Hepatocyte (in vitro differentiated cells): ENCODE measurements at regions not wholly inside any gene's neighbourhood (a gene's known extent, or its start where the extent isn't known, plus 50 kb on each side); places are given as distances from the start of the nearest gene placed in this dataset.

Experiments used
- DNase-seq: peaks from one replicate; pipeline ENCODE4 v3.0.0-alpha.2; 2016; ENCODE audit warnings: low spot score
- H2AFZ ChIP-seq: fragments of 200-600 bp; sonication (generic); 2 replicates; pipeline ENCODE4 v1.6.0; 2016; ENCODE audit warnings: antibody characterized with exemption, mild to moderate bottlenecking
- H3K27ac ChIP-seq: fragments of 200-600 bp; sonication (generic); 2 replicates; pipeline ENCODE4 v1.5.1; 2016; ENCODE audit warnings: mild to moderate bottlenecking
- H3K27me3 ChIP-seq: fragments of 200-600 bp; sonication (generic); 2 replicates; pipeline ENCODE4 v1.6.1; 2016
- H3K36me3 ChIP-seq: fragments of 200-600 bp; sonication (generic); replicated peaks from 2 replicates; pipeline ENCODE4 v1.5.1; 2016; ENCODE audit warnings: low read depth; ENCODE audit not compliant: insufficient read depth
- H3K4me1 ChIP-seq: fragments of 200-600 bp; sonication (generic); 2 replicates; pipeline ENCODE4 v1.5.1; 2016; ENCODE audit warnings: mild to moderate bottlenecking, moderate library complexity; ENCODE audit not compliant: insufficient read depth
- H3K4me2 ChIP-seq: fragments of 200-600 bp; sonication (generic); 2 replicates; pipeline ENCODE4 v1.6.0; 2016
- H3K4me3 ChIP-seq: fragments of 200-600 bp; sonication (generic); 2 replicates; pipeline ENCODE4 v1.5.1; 2016; ENCODE audit warnings: mild to moderate bottlenecking
- H3K79me2 ChIP-seq: fragments of 200-600 bp; sonication (generic); 2 replicates; pipeline ENCODE4 v1.6.0; 2017; ENCODE audit warnings: mild to moderate bottlenecking
- H3K9me2 ChIP-seq: fragments of 200-600 bp; sonication (generic); replicated peaks from 2 replicates; pipeline ENCODE4 v1.6.0; 2017; ENCODE audit warnings: mild to moderate bottlenecking; ENCODE audit not compliant: insufficient read depth
- H3K9me3 ChIP-seq: fragments of 200-600 bp; sonication (generic); 2 replicates; pipeline ENCODE4 v1.5.1; 2016; ENCODE audit warnings: low read depth, mild to moderate bottlenecking
- H4K20me1 ChIP-seq: fragments of 200-600 bp; sonication (generic); 2 replicates; pipeline ENCODE4 v1.6.0; 2016; ENCODE audit warnings: mild to moderate bottlenecking; ENCODE audit not compliant: insufficient read depth, poor library complexity, severe bottlenecking
- EZH2 ChIP-seq: fragments of 200-600 bp; sonication (generic); IDR thresholded peaks from 2 replicates; pipeline ENCODE4 v1.6.1; 2016; ENCODE audit warnings: antibody characterized with exemption, mild to moderate bottlenecking, borderline replicate concordance
- EZH2phosphoT487 ChIP-seq: fragments of 200-600 bp; sonication (generic); IDR thresholded peaks from one replicate; pipeline ENCODE4 v1.6.1; 2018; ENCODE audit warnings: antibody characterized with exemption, mild to moderate bottlenecking, low read depth, moderate library complexity; ENCODE audit not compliant: unreplicated experiment, severe bottlenecking
- WGBS: methylation state at CpG from one replicate; pipeline ENCODE4 v1.1.6; 2016; ENCODE audit warnings: low lambda C conversion rate; ENCODE audit errors: missing lambda C conversion rate; 5-methylcytosine and 5-hydroxymethylcytosine counted together
- TF ChIP-seq, protein P1 (sequence below): fragments of 200-600 bp; sonication (generic); IDR thresholded peaks from 2 replicates; pipeline ENCODE4 v1.5.1; 2016; ENCODE audit warnings: antibody characterized with exemption, mild to moderate bottlenecking; ENCODE audit not compliant: poor library complexity

DNA sequence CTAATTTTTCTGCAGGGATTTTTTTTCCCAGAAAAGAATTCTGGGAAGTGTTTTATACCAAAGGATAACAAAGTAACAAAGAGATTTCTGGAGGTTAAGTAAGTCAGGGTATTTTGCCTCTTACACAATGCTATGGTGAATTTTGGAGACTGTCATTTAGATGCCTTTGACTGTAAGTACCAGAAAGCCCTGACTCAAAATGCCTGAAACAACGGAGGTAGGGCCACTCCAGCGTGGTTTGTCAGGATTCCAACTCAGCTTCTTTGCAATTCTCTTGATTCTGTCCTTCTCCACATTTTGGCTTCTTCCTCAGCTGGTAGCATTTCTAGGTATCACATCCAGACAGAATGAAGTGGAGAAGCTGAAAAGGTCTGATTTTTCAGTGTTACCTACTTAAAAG lies 106.5 kb downstream of the UCHL5 start:
- no peak overlapping the region for H3K27ac ChIP-seq
- no peak for DNase-seq
- no peak overlapping the region for H3K4me3 ChIP-seq
- no peaks in the 10 kb centered on the region for H3K36me3 ChIP-seq
- TF ChIP-seq, protein P1, sequence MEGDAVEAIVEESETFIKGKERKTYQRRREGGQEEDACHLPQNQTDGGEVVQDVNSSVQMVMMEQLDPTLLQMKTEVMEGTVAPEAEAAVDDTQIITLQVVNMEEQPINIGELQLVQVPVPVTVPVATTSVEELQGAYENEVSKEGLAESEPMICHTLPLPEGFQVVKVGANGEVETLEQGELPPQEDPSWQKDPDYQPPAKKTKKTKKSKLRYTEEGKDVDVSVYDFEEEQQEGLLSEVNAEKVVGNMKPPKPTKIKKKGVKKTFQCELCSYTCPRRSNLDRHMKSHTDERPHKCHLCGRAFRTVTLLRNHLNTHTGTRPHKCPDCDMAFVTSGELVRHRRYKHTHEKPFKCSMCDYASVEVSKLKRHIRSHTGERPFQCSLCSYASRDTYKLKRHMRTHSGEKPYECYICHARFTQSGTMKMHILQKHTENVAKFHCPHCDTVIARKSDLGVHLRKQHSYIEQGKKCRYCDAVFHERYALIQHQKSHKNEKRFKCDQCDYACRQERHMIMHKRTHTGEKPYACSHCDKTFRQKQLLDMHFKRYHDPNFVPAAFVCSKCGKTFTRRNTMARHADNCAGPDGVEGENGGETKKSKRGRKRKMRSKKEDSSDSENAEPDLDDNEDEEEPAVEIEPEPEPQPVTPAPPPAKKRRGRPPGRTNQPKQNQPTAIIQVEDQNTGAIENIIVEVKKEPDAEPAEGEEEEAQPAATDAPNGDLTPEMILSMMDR: no peak
- TF ChIP-seq EZH2 (no peak), EZH2phosphoT487 (no peak)
- H2AFZ ChIP-seq: no peak overlapping the region
- no peaks in the 10 kb centered on the region for H3K9me3 ChIP-seq
- no peaks in the 10 kb centered on the region for H3K9me2 ChIP-seq
- no peak overlapping the region for H3K4me2 ChIP-seq
- no peaks in the 10 kb centered on the region for H3K27me3 ChIP-seq
- H4K20me1 ChIP-seq: no peaks in the 10 kb centered on the region
- H3K4me1 ChIP-seq: no peaks in the 10 kb centered on the region
- no peaks in the 10 kb centered on the region for H3K79me2 ChIP-seq
- WGBS: 87% methylated on average over 2 of the region's 2 CpGs

DNA sequence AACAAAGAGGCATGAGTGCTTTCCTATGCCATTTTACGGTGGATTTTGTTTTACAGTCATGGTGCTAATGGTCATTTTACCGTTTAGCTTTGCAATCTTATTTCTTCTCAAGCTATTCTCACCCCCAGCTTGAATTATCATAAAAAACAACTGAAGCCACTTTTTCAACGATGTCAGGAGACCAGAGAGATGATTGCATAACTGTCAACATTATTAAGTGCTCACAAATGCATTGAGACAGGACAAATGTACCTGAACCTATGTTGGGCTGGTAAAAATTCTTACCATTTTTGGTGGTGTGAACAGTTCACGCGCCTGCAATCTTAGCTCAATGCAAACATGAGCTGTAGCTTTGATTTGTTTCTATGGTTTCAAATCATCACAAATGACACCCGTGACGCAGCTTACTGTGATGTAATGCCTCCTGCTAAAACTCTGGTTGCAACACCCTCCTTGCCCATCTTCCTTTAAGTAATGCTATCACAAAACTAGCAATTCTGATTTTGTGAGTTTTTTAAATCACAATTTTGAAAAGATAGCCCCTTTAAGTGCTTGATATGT lies 104.4 kb downstream of the UCHL5 start:
- Histone ChIP-seq H4K20me1 (no peaks in the 10 kb centered on the region), H3K4me2 (no peak overlapping the region), H2AFZ (no peak overlapping the region), H3K4me1 (no peaks in the 10 kb centered on the region), H3K27me3 (no peaks in the 10 kb centered on the region), H3K79me2 (no peaks in the 10 kb centered on the region), H3K4me3 (no peak overlapping the region), H3K9me2 (no peaks in the 10 kb centered on the region), H3K9me3 (no peaks in the 10 kb centered on the region), H3K36me3 (no peaks in the 10 kb centered on the region), H3K27ac (no peak overlapping the region)
- DNase-seq: peak; percentile 10
- WGBS: 80% methylated on average over 7 of the region's 7 CpGs
- TF ChIP-seq EZH2phosphoT487 (no peak), EZH2 (no peak)
- TF ChIP-seq, protein P1: no peak

DNA sequence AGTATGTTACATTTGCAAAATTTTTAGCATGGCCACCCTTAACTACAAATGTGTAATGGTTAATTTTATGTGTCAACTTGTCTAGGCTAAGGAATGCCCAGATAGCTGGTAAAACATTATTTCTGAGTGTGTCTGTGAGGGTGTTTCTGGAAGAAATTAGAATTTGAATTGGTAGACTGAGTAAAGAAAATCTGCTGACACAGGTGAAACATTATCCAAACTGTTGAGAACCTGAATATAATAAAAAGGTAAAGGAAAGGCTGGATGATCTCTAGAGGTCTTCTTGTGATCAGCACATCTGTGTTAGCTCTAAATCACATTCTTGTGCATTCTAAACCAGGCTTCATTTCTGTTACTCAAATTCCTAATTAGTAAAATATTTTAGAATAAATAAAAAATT lies 100.8 kb downstream of the UCHL5 start:
- TF ChIP-seq, protein P1: no peak
- no peak for TF ChIP-seq EZH2phosphoT487
- no peak for TF ChIP-seq EZH2
- no peak for DNase-seq
- no peak overlapping the region for H2AFZ ChIP-seq

DNA sequence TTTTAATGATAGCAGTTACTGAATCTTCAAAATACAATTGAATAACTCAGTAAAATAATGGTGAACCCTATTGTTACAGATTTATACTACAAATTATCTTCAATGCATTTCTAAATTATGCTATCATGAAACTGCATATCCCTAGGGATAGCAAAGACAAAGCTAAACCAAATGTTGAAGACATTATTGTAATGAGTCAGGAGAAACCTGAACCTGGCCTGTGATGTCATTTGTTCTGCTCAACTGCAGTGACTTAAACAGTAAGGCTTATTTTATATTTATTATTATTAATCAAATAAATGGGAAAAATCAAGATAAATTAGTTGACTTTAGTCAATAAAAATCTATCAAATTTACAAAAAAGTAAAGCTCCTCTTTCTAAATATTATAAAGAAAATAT lies 100.3 kb downstream of the UCHL5 start:
- H3K4me3 ChIP-seq: no peak overlapping the region
- DNase-seq: no peak
- no peaks in the 10 kb centered on the region for H3K9me3 ChIP-seq
- H3K79me2 ChIP-seq: no peaks in the 10 kb centered on the region
- no peak overlapping the region for H3K4me2 ChIP-seq
- no peaks in the 10 kb centered on the region for H4K20me1 ChIP-seq
- no peak for TF ChIP-seq EZH2phosphoT487
- TF ChIP-seq, protein P1: no peak
- no peak for TF ChIP-seq EZH2
- no peaks in the 10 kb centered on the region for H3K9me2 ChIP-seq
- no peaks in the 10 kb centered on the region for H3K36me3 ChIP-seq
- H3K4me1 ChIP-seq: no peaks in the 10 kb centered on the region
- no peak overlapping the region for H3K27ac ChIP-seq
- H2AFZ ChIP-seq: no peak overlapping the region
- H3K27me3 ChIP-seq: no peaks in the 10 kb centered on the region

More for the DNA sequence above, 100.8 kb downstream of the UCHL5 start:
- H3K27ac ChIP-seq: no peak overlapping the region
- H3K9me3 ChIP-seq: no peaks in the 10 kb centered on the region
- no peaks in the 10 kb centered on the region for H3K4me1 ChIP-seq
- no peaks in the 10 kb centered on the region for H3K27me3 ChIP-seq
- no peaks in the 10 kb centered on the region for H3K79me2 ChIP-seq
- H3K9me2 ChIP-seq: no peaks in the 10 kb centered on the region
- H3K4me3 ChIP-seq: no peak overlapping the region
- H3K4me2 ChIP-seq: no peak overlapping the region
- no peaks in the 10 kb centered on the region for H4K20me1 ChIP-seq
- H3K36me3 ChIP-seq: no peaks in the 10 kb centered on the region
